H9 (cell line): ENCODE measurements at regions not wholly inside any gene's neighbourhood (a gene's known extent, or its start where the extent isn't known, plus 50 kb on each side); places are given as distances from the start of the nearest gene placed in this dataset.

ENCODE experiments used
- DNase-seq: peaks from one replicate; pipeline ENCODE4 v3.0.0-alpha.2; 2017
- H2AFZ ChIP-seq: one replicate; pipeline ENCODE4 v1.6.1; 2013; ENCODE audit warnings: mild to moderate bottlenecking, low read length, control low read depth, moderate library complexity
- H2AK5ac ChIP-seq: 2 replicates; pipeline ENCODE4 v1.6.1; 2013; ENCODE audit warnings: low read length, control low read depth, mixed read lengths; ENCODE audit not compliant: insufficient read length
- H2BK120ac ChIP-seq: one replicate; pipeline ENCODE4 v1.6.1; 2013; ENCODE audit warnings: low read depth, mild to moderate bottlenecking, low read length, control low read depth, inconsistent platforms; ENCODE audit not compliant: poor library complexity, severe bottlenecking
- H2BK12ac ChIP-seq: 2 replicates; pipeline ENCODE4 v1.6.1; 2013; ENCODE audit warnings: low read length, control low read depth, mixed read lengths, low read depth; ENCODE audit not compliant: insufficient read length
- H2BK15ac ChIP-seq: 2 replicates; pipeline ENCODE4 v1.6.1; 2013; ENCODE audit warnings: low read depth, low read length, control low read depth
- H2BK20ac ChIP-seq: one replicate; pipeline ENCODE4 v1.6.1; 2013; ENCODE audit warnings: low read depth, mild to moderate bottlenecking, low read length, control low read depth, inconsistent platforms; ENCODE audit not compliant: poor library complexity, severe bottlenecking
- H2BK5ac ChIP-seq: 2 replicates; pipeline ENCODE4 v1.6.1; 2013; ENCODE audit warnings: low read length, control low read depth, mixed read lengths; ENCODE audit not compliant: insufficient read length
- H3K14ac ChIP-seq: 2 replicates; pipeline ENCODE4 v1.6.1; 2013; ENCODE audit warnings: low read length, control low read depth; ENCODE audit not compliant: insufficient read depth
- H3K18ac ChIP-seq: 2 replicates; pipeline ENCODE4 v1.6.1; 2013; ENCODE audit warnings: low read depth, mild to moderate bottlenecking, mixed read lengths, low read length, control low read depth; ENCODE audit not compliant: insufficient read length
- H3K23ac ChIP-seq: 2 replicates; pipeline ENCODE4 v1.6.1; 2013; ENCODE audit warnings: low read length, control low read depth, mixed read lengths, low read depth; ENCODE audit not compliant: insufficient read length
- H3K23me2 ChIP-seq: 2 replicates; pipeline ENCODE4 v1.6.1; 2013; ENCODE audit warnings: low read depth, mild to moderate bottlenecking, mixed read lengths, low read length, control low read depth; ENCODE audit not compliant: insufficient read length, poor library complexity, severe bottlenecking
- H3K27ac ChIP-seq: 2 replicates; pipeline ENCODE4 v1.5.1; 2013; ENCODE audit warnings: low read length, control low read depth, mixed read lengths, low read depth; ENCODE audit not compliant: insufficient read length
- H3K27me3 ChIP-seq: 2 replicates; pipeline ENCODE4 v1.6.1; 2013; ENCODE audit warnings: low read length, control low read depth, inconsistent platforms; ENCODE audit not compliant: insufficient read depth
- H3K4ac ChIP-seq: 2 replicates; pipeline ENCODE4 v1.6.1; 2013; ENCODE audit warnings: low read depth, mild to moderate bottlenecking, control low read depth, inconsistent platforms, low read length, moderate library complexity
- H3K4me1 ChIP-seq: 2 replicates; pipeline ENCODE4 v1.6.1; 2013; ENCODE audit warnings: low read length, control low read depth, inconsistent platforms; ENCODE audit not compliant: insufficient read depth
- H3K4me2 ChIP-seq: 2 replicates; pipeline ENCODE4 v1.6.1; 2013; ENCODE audit warnings: low read length, control low read depth, mixed read lengths; ENCODE audit not compliant: insufficient read length, insufficient read depth
- H3K56ac ChIP-seq: 2 replicates; pipeline ENCODE4 v1.6.1; 2013; ENCODE audit warnings: low read depth, mild to moderate bottlenecking, mixed read lengths, low read length, control low read depth; ENCODE audit not compliant: insufficient read length
- H3K79me1 ChIP-seq: 2 replicates; pipeline ENCODE4 v1.6.1; 2013; ENCODE audit warnings: low read depth, mild to moderate bottlenecking, moderate library complexity, low read length, control low read depth, inconsistent platforms; ENCODE audit not compliant: insufficient read depth, poor library complexity, severe bottlenecking
- H3K79me2 ChIP-seq: 2 replicates; pipeline ENCODE4 v1.6.1; 2013; ENCODE audit warnings: low read length, control low read depth, inconsistent platforms; ENCODE audit not compliant: insufficient read depth
- H3K9ac ChIP-seq: 2 replicates; pipeline ENCODE4 v1.6.1; 2013; ENCODE audit warnings: low read length, control low read depth, mixed read lengths; ENCODE audit not compliant: insufficient read length; ENCODE audit errors: extremely low read depth
- H3K9me3 ChIP-seq: one replicate; pipeline ENCODE4 v1.6.1; 2013; ENCODE audit warnings: low read depth, low read length, inconsistent platforms; ENCODE audit not compliant: control insufficient read depth
- H3T11ph ChIP-seq: one replicate; pipeline ENCODE4 v1.6.1; 2013; ENCODE audit warnings: mild to moderate bottlenecking, low read length, control low read depth, inconsistent platforms
- H4K20me1 ChIP-seq: one replicate; pipeline ENCODE4 v1.6.1; 2013; ENCODE audit not compliant: control insufficient read depth, insufficient read length, insufficient read depth
- H4K5ac ChIP-seq: 2 replicates; pipeline ENCODE4 v1.6.1; 2013; ENCODE audit warnings: low read depth, mild to moderate bottlenecking, mixed read lengths, low read length, control low read depth; ENCODE audit not compliant: insufficient read length
- H4K8ac ChIP-seq: replicated peaks from 2 replicates; pipeline ENCODE4 v1.6.1; 2013; ENCODE audit warnings: low read length, control low read depth, mixed read lengths, low read depth; ENCODE audit not compliant: insufficient read length
- H4K91ac ChIP-seq: 2 replicates; pipeline ENCODE4 v1.6.1; 2013; ENCODE audit warnings: low read depth, mild to moderate bottlenecking, moderate library complexity, mixed read lengths, low read length, control low read depth; ENCODE audit not compliant: insufficient read length
- H3K27ac Mint-ChIP-seq, 3 experiments: 2 replicates in 2 of 3; 3 replicates in 1 of 3; pipeline ENCODE4 v1.8.0; 2020 to 2021; ENCODE audit warnings: mixed read lengths in 3 of 3, mild to moderate bottlenecking in 1 of 3, moderate library complexity in 1 of 3
- H3K27me3 Mint-ChIP-seq: 2 replicates; pipeline ENCODE4 v1.8.0; 2021; ENCODE audit warnings: low read depth, mild to moderate bottlenecking, moderate library complexity, mixed read lengths
- H3K36me3 Mint-ChIP-seq, 3 experiments: 2 replicates in 2 of 3; 3 replicates in 1 of 3; pipeline ENCODE4 v1.8.0; 2020 to 2021; ENCODE audit warnings: low read depth in 3 of 3, mixed read lengths in 3 of 3; ENCODE audit not compliant: insufficient read depth in 1 of 3
- H3K4me1 Mint-ChIP-seq, 2 experiments: 2 replicates each; pipeline ENCODE4 v1.8.0; 2020; ENCODE audit warnings: mixed read lengths in 2 of 2
- H3K4me3 Mint-ChIP-seq, 2 experiments: 2 replicates in 1 of 2; 3 replicates in 1 of 2; pipeline ENCODE4 v1.8.0; 2020 to 2021; ENCODE audit warnings: mild to moderate bottlenecking in 2 of 2, mixed read lengths in 2 of 2, moderate library complexity in 1 of 2
- H3K9me3 Mint-ChIP-seq, 2 experiments: 2 replicates in 1 of 2; 3 replicates in 1 of 2; pipeline ENCODE4 v1.8.0; 2020; ENCODE audit warnings: mild to moderate bottlenecking in 2 of 2, mixed read lengths in 2 of 2, moderate library complexity in 1 of 2
- CTCF ChIP-seq: fragments of 200-600 bp; sonication (generic); conservative IDR thresholded peaks from 3 replicates; pipeline ENCODE4 v1.8.0; 2021; ENCODE audit warnings: antibody characterized with exemption, mild to moderate bottlenecking
- WGBS: extraction: QIAGEN DNeasy Blood & Tissue Kit; methylation state at CpG from one replicate; pipeline ENCODE4 v1.1.7; 2013; ENCODE audit warnings: missing lambda C conversion rate, low lambda C conversion rate, mixed read lengths; ENCODE audit not compliant: insufficient read length; ENCODE audit errors: extremely low coverage; 5-methylcytosine and 5-hydroxymethylcytosine counted together

- Histone ChIP-seq H3K23ac (no peak overlapping the region), H3K27me3 (no peaks in the 10 kb centered on the region), H4K91ac (no peak overlapping the region), H3K9me3 (no peaks in the 10 kb centered on the region), H2AK5ac (no peak overlapping the region), H3K14ac (no peak overlapping the region), H3K4me1 (no peaks in the 10 kb centered on the region), H3T11ph (no peak overlapping the region), H3K4ac (no peak overlapping the region), H3K4me2 (no peak overlapping the region), H3K27ac (no peak overlapping the region), H2BK15ac (no peak overlapping the region), H4K5ac (no peak overlapping the region), H2BK5ac (no peak overlapping the region), H3K79me1 (no peaks in the 10 kb centered on the region), H3K18ac (no peak overlapping the region), H3K79me2 (no peaks in the 10 kb centered on the region), H2BK20ac (no peak overlapping the region), H3K9ac (no peak overlapping the region), H2BK120ac (no peak overlapping the region), H2BK12ac (no peak overlapping the region), H3K56ac (no peak overlapping the region), H3K23me2 (no peaks in the 10 kb centered on the region), H4K20me1 (no peaks in the 10 kb centered on the region), H4K8ac (no peak overlapping the region), H2AFZ (no peak overlapping the region)
- no CpG with 5 or more reads among the region's 4 CpGs for WGBS
- DNase-seq = no peak
- Mint-ChIP-seq H3K27me3 (peaks cover 20% of the 10 kb centered on the region), H3K4me3 (no peak overlapping the region), H3K9me3 (peaks cover 2 to 7% of the 10 kb centered on the region in 2 experiments; a peak in 2 of 5 replicates), H3K27ac (no peak overlapping the region), H3K36me3 (peaks cover 0 to 6% (median 0%) of the 10 kb centered on the region in 3 experiments; a peak in 2 of 7 replicates), H3K4me1 (peaks cover 6 to 7% of the 10 kb centered on the region in 2 experiments)
- no peak for TF ChIP-seq CTCF
Observed at GRCh38 chr1:5613900-5614299, 378.3 kb downstream of the NPHP4 start.
